ENCODE measurements at regions not wholly inside any gene's neighbourhood (a gene's known extent, or its start where the extent isn't known, plus 50 kb on each side); places are given as distances from the start of the nearest gene placed in this dataset.
A peak's percentile ranks its signal among the peaks of the same experiment; 100 is the strongest.
"Not testable (repeated sequence)": the region's sequence is repeated elsewhere in the genome, so short reads cannot be mapped to it uniquely, and the experiment has no call there.

DNA sequence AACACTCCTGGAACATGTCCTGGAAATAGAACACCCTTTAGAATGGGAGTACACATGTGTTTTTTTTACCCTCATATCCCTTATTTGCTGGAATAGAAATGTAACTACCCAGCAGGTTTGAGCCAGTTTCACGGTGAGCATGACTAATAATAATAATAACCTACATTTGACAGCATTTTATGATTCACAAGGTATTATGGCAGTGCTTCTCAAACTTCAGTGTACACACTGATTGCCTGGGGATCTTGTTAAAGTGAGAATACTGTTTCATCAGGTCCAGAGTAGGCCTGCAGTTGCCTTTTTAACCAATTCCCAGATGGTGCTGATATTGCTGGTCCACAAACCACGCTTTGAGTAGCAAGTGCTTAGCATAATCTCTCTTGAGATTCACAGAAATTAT lies 63.9 kb downstream of the NFKBIZ start:
- no peak overlapping the region for H3K27ac ChIP-seq
- no peak for ATAC-seq (replicated peaks in 6 of 8)
- WGBS, 10 experiments = 17 to 100% (median 94%) methylated on average over 1 to 2 of the region's 2 CpGs; no CpG with 5 or more reads in 2 of the 10 experiments
- H3K4me1 ChIP-seq (replicated peaks in 1 of 2) = no peaks in the 10 kb centered on the region
- no peak overlapping the region for H3K4me3 ChIP-seq
- in situ Hi-C loops (cut with MboI; ENCODE audit: low pct_unique_long_range_greater_than_20kb in 2 of 9, low sequenced_read_pairs in 9 of 9, unreplicated experiment in 9 of 9) = no loop called here

DNA sequence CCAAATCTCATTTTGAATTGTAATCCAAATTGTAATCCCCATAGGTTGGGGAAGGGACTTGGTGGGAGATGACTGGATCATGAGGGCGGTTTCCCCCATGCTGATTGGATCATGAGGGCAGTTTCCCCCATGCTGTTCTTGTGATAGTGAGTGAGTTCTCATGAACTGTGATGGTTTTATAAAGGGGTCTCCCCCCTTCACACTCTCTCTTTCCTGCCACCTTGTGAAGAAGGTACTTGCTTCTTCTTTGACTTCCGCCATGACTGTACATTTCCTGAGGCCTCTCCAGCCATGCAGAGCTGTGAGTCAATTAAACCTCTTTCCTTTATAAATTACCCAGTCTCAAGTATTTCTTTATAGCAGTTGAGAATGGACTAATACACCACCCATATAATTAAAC lies 68.4 kb downstream of the NFKBIZ start:
- H3K27ac ChIP-seq; in situ Hi-C loops (cut with MboI; ENCODE audit: low pct_unique_long_range_greater_than_20kb in 2 of 9, low sequenced_read_pairs in 9 of 9, unreplicated experiment in 9 of 9); H3K4me1 ChIP-seq (replicated peaks in 1 of 2); H3K4me3 ChIP-seq; ATAC-seq (replicated peaks in 6 of 8): not testable (repeated sequence)
- WGBS, 10 experiments = 43 to 100% (median 82%) methylated on average over 1 to 2 of the region's 2 CpGs; no CpG with 5 or more reads in 4 of the 10 experiments

DNA sequence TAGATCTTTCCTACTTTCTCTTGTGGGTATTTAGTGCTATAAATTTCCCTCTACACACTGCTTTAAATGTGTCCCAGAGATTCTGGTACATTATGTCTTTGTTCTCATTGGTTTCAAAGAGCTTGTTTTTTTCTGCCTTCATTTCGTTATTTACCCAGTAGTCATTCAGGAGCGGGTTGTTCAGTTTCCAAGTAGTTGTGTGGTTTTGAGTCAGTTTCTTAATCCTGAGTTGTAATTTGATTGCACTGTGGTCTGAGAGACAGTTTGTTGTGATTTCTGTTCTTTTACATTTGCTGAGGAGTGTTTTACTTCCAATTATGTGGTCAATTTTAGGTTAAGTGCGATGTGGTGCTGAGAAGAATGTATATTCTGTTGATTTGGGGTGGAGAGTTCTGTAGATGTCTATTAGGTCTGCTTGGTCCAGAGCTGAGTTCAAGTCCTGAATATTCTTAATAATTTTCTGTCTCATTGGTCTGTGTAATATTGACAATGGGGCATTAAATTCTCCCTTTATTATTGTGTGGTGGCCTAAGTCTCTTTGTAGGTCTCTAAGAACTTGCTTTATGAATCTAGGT lies 72.9 kb downstream of the NFKBIZ start:
- H3K4me3 ChIP-seq; H3K27ac ChIP-seq; ATAC-seq (replicated peaks in 6 of 8); H3K4me1 ChIP-seq (replicated peaks in 1 of 2); in situ Hi-C loops (cut with MboI; ENCODE audit: low pct_unique_long_range_greater_than_20kb in 2 of 9, low sequenced_read_pairs in 9 of 9, unreplicated experiment in 9 of 9): not testable (repeated sequence)
- 63 to 100% (median 81%) methylated on average over 2 to 3 of the region's 3 CpGs; no CpG with 5 or more reads in 4 of the 10 experiments for WGBS, 10 experiments

DNA sequence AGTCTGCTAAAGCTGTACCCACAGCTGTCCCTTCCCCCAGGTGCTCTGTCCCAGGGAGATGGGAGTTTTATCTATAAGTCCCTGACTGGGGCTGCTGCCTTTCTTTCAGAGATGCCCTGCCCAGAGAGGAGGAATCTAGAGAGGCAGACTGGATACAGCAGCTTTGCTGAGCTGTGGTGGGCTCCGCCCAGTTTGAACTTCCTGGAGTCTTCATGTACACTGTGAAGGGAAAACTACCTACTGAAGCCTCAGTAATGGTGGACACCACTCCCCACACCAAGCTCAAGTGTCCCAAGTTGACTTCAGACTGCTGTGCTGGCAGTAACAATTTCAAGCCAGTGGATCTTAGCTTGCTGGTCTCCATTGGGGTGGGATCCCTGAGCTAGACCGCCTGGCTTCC lies 75.3 kb downstream of the NFKBIZ start:
- H3K4me3 ChIP-seq; H3K4me1 ChIP-seq (replicated peaks in 1 of 2); in situ Hi-C loops (cut with MboI; ENCODE audit: low pct_unique_long_range_greater_than_20kb in 2 of 9, low sequenced_read_pairs in 9 of 9, unreplicated experiment in 9 of 9); H3K27ac ChIP-seq: not testable (repeated sequence)
- 100% methylated on average over 1 of the region's 2 CpGs; no CpG with 5 or more reads in 9 of the 10 experiments for WGBS, 10 experiments
- ATAC-seq (replicated peaks in 6 of 8) = peak in 2 of 8 experiments; percentile 54 to 82

DNA sequence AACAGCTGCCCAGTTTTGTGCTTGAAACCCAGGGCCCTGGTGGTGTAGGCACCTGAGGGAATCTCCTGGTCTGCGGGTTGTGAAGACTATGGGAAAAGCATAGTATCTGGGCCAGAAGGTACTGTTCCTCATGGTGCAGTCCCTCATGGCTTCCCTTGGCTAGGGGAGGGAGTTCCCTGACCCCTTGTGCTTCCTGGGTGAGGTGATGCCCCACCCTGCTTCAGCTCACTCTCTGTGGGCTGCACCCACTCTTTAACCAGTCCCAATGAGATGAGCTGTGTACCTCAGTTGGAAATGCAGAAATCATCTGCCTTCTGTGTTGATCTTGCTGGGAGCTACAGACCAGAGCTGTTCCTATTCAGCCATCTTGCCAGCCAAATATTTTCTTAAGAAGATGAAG lies 75.8 kb downstream of the NFKBIZ start:
- H3K27ac ChIP-seq; in situ Hi-C loops (cut with MboI; ENCODE audit: low pct_unique_long_range_greater_than_20kb in 2 of 9, low sequenced_read_pairs in 9 of 9, unreplicated experiment in 9 of 9); H3K4me3 ChIP-seq; H3K4me1 ChIP-seq (replicated peaks in 1 of 2): not testable (repeated sequence)
- ATAC-seq (replicated peaks in 6 of 8) = peak in 2 of 8 experiments; percentile 47 to 67
- no CpG with 5 or more reads among the region's 1 CpG for WGBS, 10 experiments

DNA sequence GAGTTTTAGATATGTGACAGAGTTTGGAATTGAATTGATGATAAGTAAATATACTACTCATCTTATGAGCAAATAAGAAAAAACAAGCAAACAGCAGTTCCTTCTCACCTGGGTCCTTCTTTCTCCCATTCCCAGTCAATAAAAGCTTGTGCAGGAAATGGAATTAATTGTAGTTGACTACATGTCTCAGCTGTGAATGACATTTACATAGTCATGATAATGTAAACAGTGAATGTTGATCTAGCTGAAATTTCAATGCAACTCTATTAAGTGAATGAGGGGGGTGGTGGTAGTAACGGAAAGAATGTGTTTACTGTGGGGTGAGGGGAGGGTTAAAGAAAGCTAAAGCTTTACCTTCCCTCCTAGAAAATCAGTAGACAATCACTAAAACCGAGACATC lies 76.2 kb downstream of the NFKBIZ start:
- ATAC-seq (replicated peaks in 6 of 8) = peak in 2 of 8 experiments; percentile 68 to 74
- Histone ChIP-seq H3K4me3 (no peak overlapping the region), H3K4me1 (replicated peaks in 1 of 2) (no peaks in the 10 kb centered on the region), H3K27ac (no peak overlapping the region)
- WGBS, 10 experiments = 27 to 100% (median 85%) methylated on average over 1 to 2 of the region's 2 CpGs; no CpG with 5 or more reads in 2 of the 10 experiments
- in situ Hi-C loops (cut with MboI; ENCODE audit: low pct_unique_long_range_greater_than_20kb in 2 of 9, low sequenced_read_pairs in 9 of 9, unreplicated experiment in 9 of 9) = no loop called here

DNA sequence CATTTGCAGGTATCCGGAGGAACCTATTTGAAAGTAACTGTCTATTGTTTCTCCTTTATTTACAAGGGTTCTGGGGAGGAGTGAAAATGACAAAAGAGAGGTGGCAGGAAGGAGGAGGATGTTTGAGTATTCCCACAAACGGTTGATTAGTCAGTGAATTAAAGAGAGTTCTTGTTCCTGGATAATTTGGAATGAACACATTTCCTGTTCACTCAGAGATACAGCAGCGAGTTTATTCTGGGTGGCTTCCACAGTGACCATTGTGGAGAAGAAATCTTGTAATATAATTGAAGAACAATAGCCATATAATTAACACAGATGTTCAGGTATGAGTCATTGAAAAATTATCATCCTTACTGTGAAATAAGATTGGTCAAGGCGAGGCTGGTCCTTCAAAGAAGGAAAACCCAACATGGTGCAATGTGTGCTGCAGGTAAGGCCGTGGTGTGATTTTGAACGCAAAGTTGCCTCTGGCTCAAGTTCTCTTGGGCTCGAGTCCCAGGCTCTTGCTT lies 77.3 kb downstream of the NFKBIZ start:
- Histone ChIP-seq H3K4me3 (no peak overlapping the region), H3K27ac (no peak overlapping the region), H3K4me1 (replicated peaks in 1 of 2) (no peaks in the 10 kb centered on the region)
- ATAC-seq (replicated peaks in 6 of 8) = no peak
- 22 to 86% (median 62%) methylated on average over 2 to 7 of the region's 7 CpGs for WGBS, 10 experiments
- in situ Hi-C loops (cut with MboI; ENCODE audit: low pct_unique_long_range_greater_than_20kb in 2 of 9, low sequenced_read_pairs in 9 of 9, unreplicated experiment in 9 of 9) = no loop called here

DNA sequence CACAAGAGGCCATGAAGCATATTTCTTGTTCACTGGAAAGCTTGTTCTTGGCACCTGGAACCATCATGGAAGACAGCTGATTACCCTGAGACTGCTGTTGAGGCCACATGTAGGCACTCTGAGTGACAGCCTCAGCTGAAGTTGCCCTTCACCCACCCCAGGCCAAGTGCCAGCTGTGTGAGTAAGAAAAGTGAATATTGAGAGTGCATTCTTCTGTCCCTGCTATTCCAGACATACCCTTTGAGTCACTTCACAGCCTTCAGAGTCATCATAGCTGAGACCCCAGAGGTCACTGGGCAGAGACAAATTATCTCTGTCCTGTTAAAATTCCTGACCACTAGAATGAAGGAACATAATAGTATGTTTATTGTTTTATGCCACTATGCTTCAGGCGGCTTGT lies 79.6 kb downstream of the NFKBIZ start:
- Histone ChIP-seq H3K27ac (no peak overlapping the region), H3K4me3 (no peak overlapping the region), H3K4me1 (replicated peaks in 1 of 2) (no peaks in the 10 kb centered on the region)
- WGBS, 10 experiments = 20 to 100% (median 75%) methylated on average over 1 of the region's 1 CpG; no CpG with 5 or more reads in 1 of the 10 experiments
- in situ Hi-C loops (cut with MboI; ENCODE audit: low pct_unique_long_range_greater_than_20kb in 2 of 9, low sequenced_read_pairs in 9 of 9, unreplicated experiment in 9 of 9) = no loop called here
- ATAC-seq (replicated peaks in 6 of 8) = peak in 2 of 8 experiments; percentile 64 to 85

DNA sequence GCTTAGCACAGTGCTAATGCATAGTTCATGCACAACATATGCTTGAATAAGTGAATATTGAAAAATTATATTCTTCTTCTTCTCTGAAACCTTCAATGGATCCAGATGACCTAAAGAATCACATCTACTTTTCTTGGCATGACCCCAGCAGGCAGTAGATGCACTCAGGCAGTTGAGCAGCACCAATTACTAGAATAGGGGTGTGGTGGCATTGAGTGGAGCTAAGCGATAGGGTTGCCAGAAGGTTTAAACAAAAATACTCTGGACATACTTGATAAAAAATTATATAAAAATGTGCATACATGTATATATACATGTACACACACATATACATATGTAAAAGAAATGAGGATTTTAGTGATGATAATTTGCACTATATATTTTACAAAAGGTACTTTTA lies 81.8 kb downstream of the NFKBIZ start:
- Histone ChIP-seq H3K27ac (no peak overlapping the region), H3K4me3 (no peak overlapping the region), H3K4me1 (replicated peaks in 1 of 2) (no peaks in the 10 kb centered on the region)
- peak in 3 of 8 experiments; percentile 46 to 95 (median 57) for ATAC-seq (replicated peaks in 6 of 8)
- in situ Hi-C loops (cut with MboI; ENCODE audit: low pct_unique_long_range_greater_than_20kb in 2 of 9, low sequenced_read_pairs in 9 of 9, unreplicated experiment in 9 of 9) = no loop called here
- WGBS, 10 experiments = 0 to 100% (median 100%) methylated on average over 1 of the region's 1 CpG; no CpG with 5 or more reads in 3 of the 10 experiments

DNA sequence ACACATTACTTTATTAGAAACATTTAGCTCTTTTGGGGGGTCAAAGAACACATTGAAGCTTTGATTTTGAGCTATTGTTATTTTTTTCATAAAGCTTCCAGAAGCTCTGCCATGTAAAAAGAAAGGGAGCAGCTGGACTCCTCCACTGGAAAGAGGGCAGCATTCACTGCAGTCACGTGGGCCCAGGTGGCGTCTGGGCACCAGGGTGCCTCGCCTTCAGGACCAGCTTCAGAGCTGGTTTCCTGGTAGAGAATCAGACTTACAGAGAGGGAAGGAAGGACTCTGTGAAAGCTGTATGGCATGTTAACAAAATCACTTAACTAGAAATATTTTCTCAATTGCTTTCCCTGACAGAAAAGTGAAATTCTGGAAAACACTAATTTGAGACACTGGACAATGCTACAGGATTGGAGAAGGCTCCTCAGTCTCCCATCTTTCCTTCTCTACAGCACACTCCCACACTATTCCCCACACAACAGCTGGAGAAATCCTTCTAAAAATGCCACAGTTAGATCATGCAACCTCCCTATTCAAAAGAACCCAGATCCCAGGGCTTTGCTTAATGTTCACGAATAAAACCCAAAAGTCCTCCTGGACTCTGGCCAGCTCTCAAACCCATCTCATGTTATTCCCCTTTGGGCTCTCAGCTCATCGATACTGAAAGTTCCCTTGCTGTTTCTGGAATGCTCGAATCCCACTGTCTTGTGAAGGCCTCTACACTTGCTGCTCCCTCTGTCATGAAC lies 83.2 kb downstream of the NFKBIZ start:
- no peak overlapping the region for H3K27ac ChIP-seq

DNA sequence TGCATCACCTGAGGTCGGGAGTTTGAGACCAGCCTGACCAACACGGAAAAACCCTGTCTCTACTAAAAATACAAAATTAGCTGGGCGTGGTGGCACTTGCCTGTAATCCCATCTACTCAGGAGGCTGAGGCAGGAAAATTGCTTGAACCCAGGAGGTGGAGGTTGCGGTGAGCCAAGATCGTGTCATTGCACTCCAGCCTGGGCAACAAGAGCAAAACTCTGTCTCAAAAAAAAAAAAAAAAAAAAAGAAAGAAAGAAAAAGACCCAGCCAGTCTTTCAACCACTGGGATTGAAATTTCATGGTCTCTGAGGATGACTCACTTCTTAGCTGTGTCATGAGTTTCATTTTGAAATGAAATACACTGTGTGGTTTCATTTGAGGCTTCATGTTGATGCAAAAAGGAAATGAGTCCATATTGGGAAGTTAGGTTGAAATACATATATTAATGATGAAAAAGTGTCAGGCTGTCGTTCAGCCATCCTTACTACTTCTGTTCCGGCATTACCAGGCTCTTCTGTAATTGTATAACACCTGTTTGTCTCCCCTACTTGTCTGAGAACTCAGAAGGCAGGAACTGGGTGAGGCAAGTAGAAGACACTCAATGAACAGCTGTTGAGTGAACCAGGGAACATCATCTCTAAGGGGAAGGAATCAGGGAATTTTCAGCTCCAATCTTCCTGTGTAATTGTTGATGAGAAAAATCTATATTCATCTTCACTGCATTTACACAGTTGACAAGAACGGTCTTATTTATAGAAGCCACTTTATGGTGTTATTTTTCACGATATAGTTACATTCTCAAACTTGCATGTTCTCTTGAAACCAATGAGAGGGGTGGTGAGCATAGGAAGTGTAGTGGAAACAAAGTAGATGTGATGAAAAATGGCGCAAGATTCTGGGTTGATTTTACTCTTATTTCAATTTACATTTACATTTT lies 87.4 kb downstream of the NFKBIZ start:
- in situ Hi-C loops (cut with MboI; ENCODE audit: low pct_unique_long_range_greater_than_20kb in 2 of 9, low sequenced_read_pairs in 9 of 9, unreplicated experiment in 9 of 9) = no loop called here
- no peak overlapping the region for H3K4me3 ChIP-seq
- 46 to 93% (median 75%) methylated on average over 2 to 10 of the region's 10 CpGs; no CpG with 5 or more reads in 1 of the 10 experiments for WGBS, 10 experiments
- no peaks in the 10 kb centered on the region for H3K4me1 ChIP-seq (replicated peaks in 1 of 2)
- H3K27ac ChIP-seq = no peak overlapping the region
- ATAC-seq (replicated peaks in 6 of 8) = peak in 4 of 8 experiments; percentile 50 to 94 (median 82)

More for the DNA sequence above, 83.2 kb downstream of the NFKBIZ start:
- 29 to 100% (median 86%) methylated on average over 1 to 6 of the region's 6 CpGs; no CpG with 5 or more reads in 1 of the 10 experiments for WGBS, 10 experiments
- no peak overlapping the region for H3K4me3 ChIP-seq
- in situ Hi-C loops (cut with MboI; ENCODE audit: low pct_unique_long_range_greater_than_20kb in 2 of 9, low sequenced_read_pairs in 9 of 9, unreplicated experiment in 9 of 9) = no loop called here
- no peak for ATAC-seq (replicated peaks in 6 of 8)
- no peaks in the 10 kb centered on the region for H3K4me1 ChIP-seq (replicated peaks in 1 of 2)

DNA sequence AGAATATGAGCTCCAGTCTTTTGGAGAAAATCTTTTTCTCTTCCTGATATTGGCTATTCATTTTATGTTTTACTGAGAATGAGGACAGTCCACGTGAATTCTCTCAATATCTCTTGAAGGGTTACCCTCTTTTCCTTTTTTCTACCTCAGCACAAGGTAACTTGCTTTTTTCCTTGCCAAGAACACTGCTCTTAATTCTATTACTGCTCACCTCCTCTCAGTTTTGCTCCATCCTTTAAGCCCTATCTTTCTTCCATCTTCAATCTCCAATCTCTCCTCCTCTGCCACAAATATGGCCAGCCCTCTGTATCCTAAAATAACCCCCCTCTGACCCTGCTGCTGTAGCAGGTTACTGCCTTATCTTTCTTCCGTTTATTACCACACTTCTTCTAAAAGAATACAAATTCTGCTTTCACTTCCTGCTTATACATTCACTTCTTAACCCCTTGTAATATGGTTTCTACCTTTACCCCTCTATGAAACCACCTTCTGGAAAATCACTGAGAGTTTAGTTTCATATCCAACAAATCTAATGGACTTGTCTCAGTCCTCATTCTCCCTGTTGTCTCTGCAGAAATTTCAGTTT lies 89.0 kb downstream of the NFKBIZ start:
- WGBS, 10 experiments = 40 to 100% (median 78%) methylated on average over 1 to 2 of the region's 2 CpGs

More for the DNA sequence above, 89.0 kb downstream of the NFKBIZ start:
- Histone ChIP-seq H3K4me3 (no peak overlapping the region), H3K27ac (no peak overlapping the region), H3K4me1 (replicated peaks in 1 of 2) (no peaks in the 10 kb centered on the region)
- in situ Hi-C loops (cut with MboI; ENCODE audit: low pct_unique_long_range_greater_than_20kb in 2 of 9, low sequenced_read_pairs in 9 of 9, unreplicated experiment in 9 of 9) = no loop called here
- ATAC-seq (replicated peaks in 6 of 8) = no peak

Data from motor neuron (in vitro differentiated cells).